Endothelial cell of umbilical vein (primary cell): ENCODE measurements at regions not wholly inside any gene's neighbourhood (a gene's known extent, or its start where the extent isn't known, plus 50 kb on each side); places are given as distances from the start of the nearest gene placed in this dataset.
"Not testable (repeated sequence)": the region's sequence is repeated elsewhere in the genome, so short reads cannot be mapped to it uniquely, and the experiment has no call there.

ENCODE experiments used
- CTCF ChIP-seq, 2 donors: IDR thresholded peaks; 1 replicate in 1 of 2; 2 replicates in 1 of 2; pipeline ENCODE4 v1.5.1; 2011; ENCODE audit warnings: low read length in 2 of 2, mild to moderate bottlenecking in 2 of 2, moderate library complexity in 2 of 2, control low read depth in 1 of 2, inconsistent platforms in 1 of 2, low read depth in 1 of 2; ENCODE audit not compliant: insufficient read depth in 1 of 2; ENCODE audit errors: extremely low read depth in 1 of 2
- EZH2 ChIP-seq: IDR thresholded peaks from 2 replicates; pipeline ENCODE4 v1.6.1; 2012; ENCODE audit warnings: borderline replicate concordance, low read depth, mild to moderate bottlenecking, moderate library complexity, low read length, inconsistent platforms; ENCODE audit not compliant: severe bottlenecking
- POLR2A ChIP-seq: IDR thresholded peaks from 2 replicates; pipeline ENCODE4 v1.6.1; 2012; ENCODE audit warnings: low read depth, mild to moderate bottlenecking, control low read depth, low read length

GRCh38 chr9:90221899-90222298 is 420.7 kb downstream of the DIRAS2 start:
- not testable (repeated sequence) for TF ChIP-seq CTCF (IDR thresholded peaks at IDR 0.05; ENCODE audit: extremely low read depth in 1 of 2, insufficient read depth in 1 of 2, low read depth in 1 of 2, low read length in 2 of 2); EZH2; POLR2A
